Keratinocyte (primary cell): ENCODE measurements at regions not wholly inside any gene's neighbourhood (a gene's known extent, or its start where the extent isn't known, plus 50 kb on each side); places are given as distances from the start of the nearest gene placed in this dataset.

ENCODE experiments used
- CTCF ChIP-seq, 3 experiments: IDR thresholded peaks in 1 of 3; conservative IDR thresholded peaks in 1 of 3; optimal IDR thresholded peaks in 1 of 3; 2 replicates in 2 of 3; 3 replicates in 1 of 3; pipeline versions ENCODE3 to v1.5.1; 2011; ENCODE audit warnings: low read length in 3 of 3, mild to moderate bottlenecking in 3 of 3, moderate library complexity in 2 of 3, control low read depth in 1 of 3, inconsistent platforms in 1 of 3; ENCODE audit not compliant: insufficient read depth in 2 of 3; ENCODE audit errors: extremely low read depth in 1 of 3
- EZH2 ChIP-seq: IDR thresholded peaks from one replicate; pipeline ENCODE4 v1.6.1; 2012; ENCODE audit warnings: inconsistent platforms, mild to moderate bottlenecking, low read length, moderate library complexity

DNA sequence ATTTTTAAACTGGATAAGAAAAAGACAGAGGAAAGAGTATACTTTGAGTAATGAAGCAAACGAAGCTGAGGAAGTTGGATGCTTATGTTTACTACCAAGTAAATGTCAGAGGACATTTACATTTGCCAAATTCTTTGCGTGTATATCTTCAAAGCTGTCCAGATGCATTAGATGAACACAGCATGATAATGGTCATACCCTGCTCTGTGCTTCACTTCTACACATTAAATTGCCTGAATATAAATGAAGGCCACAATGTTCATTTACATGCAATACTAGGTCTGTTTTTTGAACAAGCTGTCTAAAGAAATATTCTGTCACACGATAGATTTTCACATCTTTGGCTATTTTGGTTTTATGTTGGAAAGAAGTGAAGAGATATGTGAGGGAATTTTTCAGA lies 405.8 kb upstream of the ADAMTS9 start:
- TF ChIP-seq CTCF (optimal IDR thresholded peaks at IDR 0.05 in 1 of 3, IDR thresholded peaks at IDR 0.05 in 1 of 3, conservative IDR thresholded peaks at IDR 0.05 in 1 of 3; ENCODE audit: extremely low read depth in 1 of 3, insufficient read depth in 2 of 3, low read length in 3 of 3): no peak
- no peak for TF ChIP-seq EZH2
